ENCODE measurements at regions not wholly inside any gene's neighbourhood (a gene's known extent, or its start where the extent isn't known, plus 50 kb on each side); places are given as distances from the start of the nearest gene placed in this dataset.

DNA sequence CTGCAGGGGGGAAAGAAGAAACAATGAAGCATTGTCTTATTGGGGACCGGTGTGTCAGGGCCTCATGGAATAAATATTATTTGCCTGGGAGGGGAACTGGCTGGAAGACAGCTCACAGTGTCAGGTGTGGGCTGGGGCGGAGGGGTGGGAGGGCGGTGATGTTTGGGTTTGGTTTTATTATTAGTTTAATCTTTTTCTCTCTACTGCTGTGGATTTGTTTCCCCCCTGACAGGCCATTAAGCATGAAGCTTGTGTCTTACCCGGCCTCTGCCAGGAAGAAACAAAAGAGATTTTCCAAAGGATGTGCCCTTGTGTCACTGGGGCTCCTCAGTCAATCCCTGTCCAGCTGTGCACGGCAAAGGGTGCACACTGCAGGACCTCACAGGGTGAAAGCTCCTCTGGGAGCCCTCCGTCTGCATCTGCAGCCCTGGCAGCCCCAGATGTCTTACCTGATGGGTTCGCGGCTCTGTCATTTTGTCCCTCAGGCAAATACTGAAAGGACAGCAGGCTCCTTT, 203.1 kb upstream of the TMEM45B start:
- H3K27ac ChIP-seq (ENCODE audit: insufficient read length, low read depth, low read length): no peak overlapping the region
- DNase-seq: no peak
- H3K18ac ChIP-seq (ENCODE audit: insufficient read length, low read depth, low read length): no peak overlapping the region
- no peak overlapping the region for H2AFZ ChIP-seq (ENCODE audit: low read length)
- no peak overlapping the region for H2BK15ac ChIP-seq (ENCODE audit: low read depth, low read length)
- no peak overlapping the region for H3T11ph ChIP-seq (ENCODE audit: low read length)
- H4K20me1 ChIP-seq (ENCODE audit: control insufficient read depth, insufficient read depth, insufficient read length): no peaks in the 10 kb centered on the region
- Mint-ChIP-seq H3K4me1 (no peaks in the 10 kb centered on the region; a peak in 1 of 4 replicates), H3K4me3 (no peak overlapping the region), H3K9me3 (no peaks in the 10 kb centered on the region; a peak in 1 of 5 replicates), H3K27ac (no peak overlapping the region), H3K27me3 (ENCODE audit: low read depth) (no peaks in the 10 kb centered on the region; the same call in none of the 2 replicates), H3K36me3 (ENCODE audit: insufficient read depth in 1 of 3, low read depth in 3 of 3) (no peaks in the 10 kb centered on the region)
- no peaks in the 10 kb centered on the region for H3K9me3 ChIP-seq (ENCODE audit: control insufficient read depth, low read depth, low read length)
- H2BK12ac ChIP-seq (ENCODE audit: insufficient read length, low read depth, low read length): no peak overlapping the region
- no peak overlapping the region for H3K23ac ChIP-seq (ENCODE audit: insufficient read length, low read depth, low read length)
- H3K9ac ChIP-seq (ENCODE audit: extremely low read depth, insufficient read length, low read length): no peak overlapping the region
- no peak overlapping the region for H2BK20ac ChIP-seq (ENCODE audit: low read depth, low read length, poor library complexity, severe bottlenecking)
- no peak overlapping the region for H2BK5ac ChIP-seq (ENCODE audit: insufficient read length, low read length)
- no peak overlapping the region for H2BK120ac ChIP-seq (ENCODE audit: low read depth, low read length, poor library complexity, severe bottlenecking)
- no peak overlapping the region for H4K5ac ChIP-seq (ENCODE audit: insufficient read length, low read depth, low read length)
- no peaks in the 10 kb centered on the region for H3K4me1 ChIP-seq (ENCODE audit: insufficient read depth, low read length)
- H4K91ac ChIP-seq (ENCODE audit: insufficient read length, low read depth, low read length): no peak overlapping the region
- no peak overlapping the region for H3K4me2 ChIP-seq (ENCODE audit: insufficient read depth, insufficient read length, low read length)
- H4K8ac ChIP-seq (replicated peaks; ENCODE audit: insufficient read length, low read depth, low read length): no peak overlapping the region
- H3K79me2 ChIP-seq (ENCODE audit: insufficient read depth, low read length): no peaks in the 10 kb centered on the region
- no peak overlapping the region for H3K4ac ChIP-seq (ENCODE audit: low read depth, low read length)
- no peak overlapping the region for H2AK5ac ChIP-seq (ENCODE audit: insufficient read length, low read length)
- H3K56ac ChIP-seq (ENCODE audit: insufficient read length, low read depth, low read length): no peak overlapping the region
- no peaks in the 10 kb centered on the region for H3K23me2 ChIP-seq (ENCODE audit: insufficient read length, low read depth, low read length, poor library complexity, severe bottlenecking)
- no peaks in the 10 kb centered on the region for H3K27me3 ChIP-seq (ENCODE audit: insufficient read depth, low read length)
- H3K79me1 ChIP-seq (ENCODE audit: insufficient read depth, low read depth, low read length, poor library complexity, severe bottlenecking): no peaks in the 10 kb centered on the region
- no CpG with 5 or more reads among the region's 8 CpGs for WGBS (ENCODE audit: extremely low coverage, insufficient read length, low lambda C conversion rate)
- H3K14ac ChIP-seq (ENCODE audit: insufficient read depth, low read length): no peak overlapping the region
- TF ChIP-seq, protein P1, sequence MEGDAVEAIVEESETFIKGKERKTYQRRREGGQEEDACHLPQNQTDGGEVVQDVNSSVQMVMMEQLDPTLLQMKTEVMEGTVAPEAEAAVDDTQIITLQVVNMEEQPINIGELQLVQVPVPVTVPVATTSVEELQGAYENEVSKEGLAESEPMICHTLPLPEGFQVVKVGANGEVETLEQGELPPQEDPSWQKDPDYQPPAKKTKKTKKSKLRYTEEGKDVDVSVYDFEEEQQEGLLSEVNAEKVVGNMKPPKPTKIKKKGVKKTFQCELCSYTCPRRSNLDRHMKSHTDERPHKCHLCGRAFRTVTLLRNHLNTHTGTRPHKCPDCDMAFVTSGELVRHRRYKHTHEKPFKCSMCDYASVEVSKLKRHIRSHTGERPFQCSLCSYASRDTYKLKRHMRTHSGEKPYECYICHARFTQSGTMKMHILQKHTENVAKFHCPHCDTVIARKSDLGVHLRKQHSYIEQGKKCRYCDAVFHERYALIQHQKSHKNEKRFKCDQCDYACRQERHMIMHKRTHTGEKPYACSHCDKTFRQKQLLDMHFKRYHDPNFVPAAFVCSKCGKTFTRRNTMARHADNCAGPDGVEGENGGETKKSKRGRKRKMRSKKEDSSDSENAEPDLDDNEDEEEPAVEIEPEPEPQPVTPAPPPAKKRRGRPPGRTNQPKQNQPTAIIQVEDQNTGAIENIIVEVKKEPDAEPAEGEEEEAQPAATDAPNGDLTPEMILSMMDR (conservative IDR thresholded peaks at IDR 0.05): no peak
